Endothelial cell of umbilical vein (primary cell): ENCODE measurements at regions not wholly inside any gene's neighbourhood (a gene's known extent, or its start where the extent isn't known, plus 50 kb on each side); places are given as distances from the start of the nearest gene placed in this dataset.

Experiments used
- CTCF ChIP-seq, 2 donors: IDR thresholded peaks; 1 replicate in 1 of 2; 2 replicates in 1 of 2; pipeline ENCODE4 v1.5.1; 2011; ENCODE audit warnings: low read length in 2 of 2, mild to moderate bottlenecking in 2 of 2, moderate library complexity in 2 of 2, control low read depth in 1 of 2, inconsistent platforms in 1 of 2, low read depth in 1 of 2; ENCODE audit not compliant: insufficient read depth in 1 of 2; ENCODE audit errors: extremely low read depth in 1 of 2
- FOS ChIP-seq: IDR thresholded peaks from 2 replicates; pipeline ENCODE4 v1.6.1; 2011; ENCODE audit warnings: mild to moderate bottlenecking, low read length, moderate library complexity, borderline replicate concordance; ENCODE audit not compliant: insufficient read depth
- JUN ChIP-seq: IDR thresholded peaks from 2 replicates; pipeline ENCODE4 v1.6.1; 2011; ENCODE audit warnings: borderline replicate concordance, low read depth; ENCODE audit not compliant: insufficient read length, insufficient read depth
- POLR2A ChIP-seq: IDR thresholded peaks from 2 replicates; pipeline ENCODE4 v1.6.1; 2012; ENCODE audit warnings: low read depth, mild to moderate bottlenecking, control low read depth, low read length

DNA sequence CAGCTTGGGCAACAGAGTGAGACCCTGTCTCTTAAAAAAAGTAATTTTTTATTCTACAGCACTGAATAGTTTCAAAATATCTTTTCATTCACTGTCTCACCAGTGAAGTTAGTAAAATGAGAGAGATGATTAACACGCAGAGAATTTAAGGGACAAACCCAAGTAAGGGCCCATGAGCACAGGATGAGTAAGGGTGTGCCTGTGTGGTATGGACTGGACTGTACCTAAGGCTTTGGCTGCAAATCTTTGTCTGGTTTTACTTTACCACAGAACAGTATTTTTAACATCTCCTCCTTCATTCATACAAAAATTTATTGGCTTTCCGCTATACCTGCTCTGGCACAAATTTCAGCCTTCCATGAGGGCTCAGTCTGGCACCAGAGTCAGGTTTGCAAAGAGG lies 433.3 kb downstream of the UTRN start:
- TF ChIP-seq CTCF (IDR thresholded peaks at IDR 0.05; ENCODE audit: extremely low read depth in 1 of 2, insufficient read depth in 1 of 2, low read depth in 1 of 2, low read length in 2 of 2) (no peak), POLR2A (no peak), FOS (no peak), JUN (no peak)
